HTR-8/SVneo (cell line): ENCODE measurements at regions not wholly inside any gene's neighbourhood (a gene's known extent, or its start where the extent isn't known, plus 50 kb on each side); places are given as distances from the start of the nearest gene placed in this dataset.
"Not testable (repeated sequence)": the region's sequence is repeated elsewhere in the genome, so short reads cannot be mapped to it uniquely, and the experiment has no call there.

Experiments used
- DNase-seq: peaks from one replicate; pipeline ENCODE4 v3.0.0; 2011; ENCODE audit warnings: low spot score, mixed read lengths; ENCODE audit not compliant: insufficient read length
- FAIRE-seq: peaks from 2 replicates; lab custom pipeline; 2011; peaks lifted over from hg19 to GRCh38; lab: Jason Lieb, UNC

- FAIRE-seq, result no peak
- DNase-seq, result no peak
Measured at GRCh38 chr3:104935613-104936012, 431.1 kb upstream of the ALCAM start.

GRCh38 chr3:104939196-104939595 lies 427.5 kb upstream of the ALCAM start:
- FAIRE-seq, result no peak
- no peak for DNase-seq

- DNase-seq, result no peak
- FAIRE-seq, result no peak
Measured at GRCh38 chr3:104941785-104942184, 424.9 kb upstream of the ALCAM start.

- no peak for DNase-seq
- no peak for FAIRE-seq
Measured at GRCh38 chr3:104943974-104944373, 422.7 kb upstream of the ALCAM start.

GRCh38 chr3:104947943-104948342 lies 418.8 kb upstream of the ALCAM start:
- no peak for FAIRE-seq
- DNase-seq, result no peak

GRCh38 chr3:104949810-104950209 lies 416.9 kb upstream of the ALCAM start:
- not testable (repeated sequence) for DNase-seq, FAIRE-seq

- no peak for DNase-seq
- FAIRE-seq, result no peak
Measured at GRCh38 chr3:104951426-104951825, 415.3 kb upstream of the ALCAM start.

- FAIRE-seq (no peak), DNase-seq (no peak)
Measured at GRCh38 chr3:104952146-104952972, 414.4 kb upstream of the ALCAM start.

GRCh38 chr3:104956620-104957345 lies 409.9 kb upstream of the ALCAM start:
- no peak for DNase-seq
- no peak for FAIRE-seq

GRCh38 chr3:104960579-104960978 lies 406.1 kb upstream of the ALCAM start:
- FAIRE-seq (no peak), DNase-seq (no peak)

GRCh38 chr3:104961851-104962250 lies 404.9 kb upstream of the ALCAM start:
- no peak for FAIRE-seq
- DNase-seq, result no peak

- DNase-seq (no peak), FAIRE-seq (no peak)
Measured at GRCh38 chr3:104974316-104974715, 392.4 kb upstream of the ALCAM start.

- FAIRE-seq, result no peak
- DNase-seq, result no peak
Measured at GRCh38 chr3:104977719-104978118, 389.0 kb upstream of the ALCAM start.

GRCh38 chr3:104982130-104982529 lies 384.6 kb upstream of the ALCAM start:
- FAIRE-seq (no peak), DNase-seq (no peak)

GRCh38 chr3:104987859-104988258 lies 378.9 kb upstream of the ALCAM start:
- DNase-seq (no peak), FAIRE-seq (no peak)

GRCh38 chr3:104988496-104988895 lies 378.2 kb upstream of the ALCAM start:
- FAIRE-seq (no peak), DNase-seq (no peak)

GRCh38 chr3:104989878-104990277 lies 376.8 kb upstream of the ALCAM start:
- FAIRE-seq (no peak), DNase-seq (no peak)

- FAIRE-seq (no peak), DNase-seq (no peak)
Measured at GRCh38 chr3:104990758-104991157, 376.0 kb upstream of the ALCAM start.

- FAIRE-seq, result no peak
- DNase-seq, result no peak
Measured at GRCh38 chr3:104992676-104993075, 374.0 kb upstream of the ALCAM start.

GRCh38 chr3:105006164-105006563 lies 360.5 kb upstream of the ALCAM start:
- FAIRE-seq (no peak), DNase-seq (no peak)

GRCh38 chr3:105013657-105014056 lies 353.1 kb upstream of the ALCAM start:
- FAIRE-seq (no peak), DNase-seq (no peak)

- FAIRE-seq (no peak), DNase-seq (no peak)
Measured at GRCh38 chr3:105014631-105015030, 352.1 kb upstream of the ALCAM start.
